ENCODE measurements at regions not wholly inside any gene's neighbourhood (a gene's known extent, or its start where the extent isn't known, plus 50 kb on each side); places are given as distances from the start of the nearest gene placed in this dataset.
A peak's percentile ranks its signal among the peaks of the same experiment; 100 is the strongest.

DNA sequence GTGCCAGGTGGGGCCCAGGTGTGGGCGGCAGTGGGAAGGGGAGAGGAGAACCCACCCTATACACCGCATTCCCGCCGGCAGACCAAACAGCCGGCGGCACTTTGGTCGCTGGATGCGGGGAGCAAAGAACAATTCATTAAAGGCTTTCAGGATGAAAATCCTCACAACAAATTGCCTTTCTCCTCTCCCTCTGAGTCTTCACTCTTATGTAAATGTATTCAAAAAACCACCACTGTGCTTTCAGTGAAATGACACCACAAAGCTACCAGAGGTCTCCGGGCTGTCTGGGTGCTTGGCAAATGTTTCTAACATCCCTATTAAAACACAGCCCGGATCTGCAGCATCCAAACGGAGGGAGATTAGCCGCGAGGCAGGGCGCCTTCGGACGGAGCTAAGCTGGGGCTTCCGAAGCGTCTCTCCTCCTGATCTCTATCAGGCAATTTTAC lies 171.8 kb upstream of the TBL1X start (continued):
- TF ChIP-seq RAD21 (IDR thresholded peaks at IDR 0.05 in 1 of 2, conservative IDR thresholded peaks at IDR 0.05 in 1 of 2; ENCODE audit: low read depth in 2 of 2, low read length in 2 of 2) = peak in 1 of 2 experiments; percentile 2; a peak in 1 of 4 replicates
- TF ChIP-seq, protein P1, sequence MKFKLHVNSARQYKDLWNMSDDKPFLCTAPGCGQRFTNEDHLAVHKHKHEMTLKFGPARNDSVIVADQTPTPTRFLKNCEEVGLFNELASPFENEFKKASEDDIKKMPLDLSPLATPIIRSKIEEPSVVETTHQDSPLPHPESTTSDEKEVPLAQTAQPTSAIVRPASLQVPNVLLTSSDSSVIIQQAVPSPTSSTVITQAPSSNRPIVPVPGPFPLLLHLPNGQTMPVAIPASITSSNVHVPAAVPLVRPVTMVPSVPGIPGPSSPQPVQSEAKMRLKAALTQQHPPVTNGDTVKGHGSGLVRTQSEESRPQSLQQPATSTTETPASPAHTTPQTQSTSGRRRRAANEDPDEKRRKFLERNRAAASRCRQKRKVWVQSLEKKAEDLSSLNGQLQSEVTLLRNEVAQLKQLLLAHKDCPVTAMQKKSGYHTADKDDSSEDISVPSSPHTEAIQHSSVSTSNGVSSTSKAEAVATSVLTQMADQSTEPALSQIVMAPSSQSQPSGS (IDR thresholded peaks at IDR 0.05; ENCODE audit: low read length) = no peak
- TF ChIP-seq SP4 (IDR thresholded peaks at IDR 0.05; ENCODE audit: low read length) = no peak
- no peak for TF ChIP-seq YY1 (IDR thresholded peaks at IDR 0.05; ENCODE audit: low read depth, low read length)
- no peak for TF ChIP-seq EZH2 (IDR thresholded peaks at IDR 0.05; ENCODE audit: low read depth, low read length, severe bottlenecking)
- TF ChIP-seq, protein P2, sequence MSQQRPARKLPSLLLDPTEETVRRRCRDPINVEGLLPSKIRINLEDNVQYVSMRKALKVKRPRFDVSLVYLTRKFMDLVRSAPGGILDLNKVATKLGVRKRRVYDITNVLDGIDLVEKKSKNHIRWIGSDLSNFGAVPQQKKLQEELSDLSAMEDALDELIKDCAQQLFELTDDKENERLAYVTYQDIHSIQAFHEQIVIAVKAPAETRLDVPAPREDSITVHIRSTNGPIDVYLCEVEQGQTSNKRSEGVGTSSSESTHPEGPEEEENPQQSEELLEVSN (IDR thresholded peaks at IDR 0.05) = no peak
- no peak for TF ChIP-seq POLR2AphosphoS5 (IDR thresholded peaks at IDR 0.05; ENCODE audit: low read depth, low read length)
- no peak for TF ChIP-seq BACH1 (IDR thresholded peaks at IDR 0.05; ENCODE audit: low read length)
- no peak for TF ChIP-seq TAF1 (IDR thresholded peaks at IDR 0.05; ENCODE audit: low read depth, low read length)
- no peak for TF ChIP-seq POLR2A (IDR thresholded peaks at IDR 0.05; ENCODE audit: control extremely low read depth in 1 of 2, low read depth in 2 of 2, low read length in 2 of 2)
- TF ChIP-seq JUN (IDR thresholded peaks at IDR 0.05; ENCODE audit: low read depth, low read length) = no peak
- no peak for TF ChIP-seq BRCA1 (IDR thresholded peaks at IDR 0.05; ENCODE audit: low read depth, low read length)
- no peak for TF ChIP-seq SIRT6 (IDR thresholded peaks at IDR 0.05; ENCODE audit: low read length)
- no peak for TF ChIP-seq CHD1 (IDR thresholded peaks at IDR 0.05; ENCODE audit: low read depth, low read length)
- no peak for TF ChIP-seq CHD2 (IDR thresholded peaks at IDR 0.05; ENCODE audit: low read length)
- no peak for TF ChIP-seq TCF12 (IDR thresholded peaks at IDR 0.05; ENCODE audit: low read depth, low read length)
- TF ChIP-seq RBBP5 (IDR thresholded peaks at IDR 0.05; ENCODE audit: borderline replicate concordance, low read depth, low read length) = no peak
- TF ChIP-seq, protein P3, sequence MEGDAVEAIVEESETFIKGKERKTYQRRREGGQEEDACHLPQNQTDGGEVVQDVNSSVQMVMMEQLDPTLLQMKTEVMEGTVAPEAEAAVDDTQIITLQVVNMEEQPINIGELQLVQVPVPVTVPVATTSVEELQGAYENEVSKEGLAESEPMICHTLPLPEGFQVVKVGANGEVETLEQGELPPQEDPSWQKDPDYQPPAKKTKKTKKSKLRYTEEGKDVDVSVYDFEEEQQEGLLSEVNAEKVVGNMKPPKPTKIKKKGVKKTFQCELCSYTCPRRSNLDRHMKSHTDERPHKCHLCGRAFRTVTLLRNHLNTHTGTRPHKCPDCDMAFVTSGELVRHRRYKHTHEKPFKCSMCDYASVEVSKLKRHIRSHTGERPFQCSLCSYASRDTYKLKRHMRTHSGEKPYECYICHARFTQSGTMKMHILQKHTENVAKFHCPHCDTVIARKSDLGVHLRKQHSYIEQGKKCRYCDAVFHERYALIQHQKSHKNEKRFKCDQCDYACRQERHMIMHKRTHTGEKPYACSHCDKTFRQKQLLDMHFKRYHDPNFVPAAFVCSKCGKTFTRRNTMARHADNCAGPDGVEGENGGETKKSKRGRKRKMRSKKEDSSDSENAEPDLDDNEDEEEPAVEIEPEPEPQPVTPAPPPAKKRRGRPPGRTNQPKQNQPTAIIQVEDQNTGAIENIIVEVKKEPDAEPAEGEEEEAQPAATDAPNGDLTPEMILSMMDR (IDR thresholded peaks at IDR 0.05; ENCODE audit: control extremely low read depth in 1 of 3, insufficient read depth in 1 of 3, low read depth in 1 of 3, low read length in 3 of 3) = no peak
- TF ChIP-seq SP1 (IDR thresholded peaks at IDR 0.05; ENCODE audit: low read depth, low read length) = 0 out of 2 replicates have a peak, but pooled peaks have one; percentile 15
- no peak for TF ChIP-seq SUZ12 (IDR thresholded peaks at IDR 0.05; ENCODE audit: low read length)
- TF ChIP-seq RFX5 (IDR thresholded peaks at IDR 0.05; ENCODE audit: borderline replicate concordance, low read depth, low read length) = no peak
